Trophoblast cell (in vitro differentiated cells and primary cell): ENCODE measurements at regions not wholly inside any gene's neighbourhood (a gene's known extent, or its start where the extent isn't known, plus 50 kb on each side); places are given as distances from the start of the nearest gene placed in this dataset.

ENCODE experiments used
- DNase-seq, 2 donors: peaks; one replicate each; pipeline ENCODE4 v3.0.0-alpha.2; 2016
- H2AFZ ChIP-seq: 2 replicates; pipeline ENCODE4 v1.6.1; 2013; ENCODE audit warnings: low read length, moderate library complexity, mild to moderate bottlenecking; ENCODE audit not compliant: insufficient read depth, poor library complexity
- H2AK5ac ChIP-seq: 2 replicates; pipeline ENCODE4 v1.6.1; 2013; ENCODE audit warnings: mild to moderate bottlenecking, low read length
- H2BK120ac ChIP-seq: 2 replicates; pipeline ENCODE4 v1.6.1; 2013; ENCODE audit warnings: low read length, mild to moderate bottlenecking, moderate library complexity; ENCODE audit not compliant: insufficient read depth, poor library complexity
- H2BK12ac ChIP-seq: 2 replicates; pipeline ENCODE4 v1.6.1; 2013; ENCODE audit warnings: mild to moderate bottlenecking, low read length, moderate library complexity
- H2BK5ac ChIP-seq: 2 replicates; pipeline ENCODE4 v1.6.1; 2013; ENCODE audit warnings: low read length, low read depth, moderate library complexity, mild to moderate bottlenecking; ENCODE audit not compliant: poor library complexity
- H3K14ac ChIP-seq: 2 replicates; pipeline ENCODE4 v1.6.1; 2013; ENCODE audit warnings: mild to moderate bottlenecking, low read length
- H3K18ac ChIP-seq: 2 replicates; pipeline ENCODE4 v1.6.1; 2013; ENCODE audit warnings: mild to moderate bottlenecking, low read length
- H3K23ac ChIP-seq: 2 replicates; pipeline ENCODE4 v1.6.1; 2013; ENCODE audit warnings: low read length
- H3K27ac ChIP-seq: 2 replicates; pipeline ENCODE4 v1.5.1; 2013; ENCODE audit warnings: low read depth, mild to moderate bottlenecking, inconsistent platforms, low read length, moderate library complexity
- H3K27me3 ChIP-seq: 2 replicates; pipeline ENCODE4 v1.6.1; 2013; ENCODE audit warnings: inconsistent platforms, mild to moderate bottlenecking, low read length, moderate library complexity; ENCODE audit not compliant: insufficient read depth
- H3K36me3 ChIP-seq, 2 experiments: 1 replicate in 1 of 2; 2 replicates in 1 of 2; pipeline ENCODE4 v1.6.1; 2013; ENCODE audit warnings: low read length in 2 of 2, mild to moderate bottlenecking in 2 of 2, moderate library complexity in 1 of 2; ENCODE audit not compliant: insufficient read depth in 2 of 2, control insufficient read depth in 1 of 2
- H3K4ac ChIP-seq: 2 replicates; pipeline ENCODE4 v1.6.1; 2013; ENCODE audit warnings: low read depth, mild to moderate bottlenecking, low read length, moderate library complexity
- H3K4me1 ChIP-seq, 2 experiments: 1 replicate in 1 of 2; 2 replicates in 1 of 2; pipeline ENCODE4 v1.6.1; 2013; ENCODE audit warnings: low read length in 2 of 2, mild to moderate bottlenecking in 2 of 2, moderate library complexity in 1 of 2; ENCODE audit not compliant: insufficient read depth in 2 of 2, control insufficient read depth in 1 of 2
- H3K4me2 ChIP-seq: 2 replicates; pipeline ENCODE4 v1.6.1; 2013; ENCODE audit warnings: inconsistent platforms, mild to moderate bottlenecking, low read length, moderate library complexity
- H3K4me3 ChIP-seq: 2 replicates; pipeline ENCODE4 v1.5.1; 2013; ENCODE audit warnings: mild to moderate bottlenecking, low read depth, low read length, inconsistent platforms
- H3K79me1 ChIP-seq: one replicate; pipeline ENCODE4 v1.6.1; 2013; ENCODE audit warnings: low read length
- H3K79me2 ChIP-seq: 2 replicates; pipeline ENCODE4 v1.6.1; 2013; ENCODE audit warnings: low read length, mild to moderate bottlenecking; ENCODE audit not compliant: control insufficient read depth, insufficient read depth, poor library complexity
- H3K9ac ChIP-seq: 2 replicates; pipeline ENCODE4 v1.6.1; 2013; ENCODE audit warnings: mild to moderate bottlenecking, low read length
- H3K9me3 ChIP-seq: 2 replicates; pipeline ENCODE4 v1.6.1; 2013; ENCODE audit warnings: low read depth, mild to moderate bottlenecking, control low read depth, inconsistent platforms, low read length; ENCODE audit not compliant: insufficient read depth
- H4K12ac ChIP-seq: 2 replicates; pipeline ENCODE4 v1.6.1; 2013; ENCODE audit warnings: low read depth, mild to moderate bottlenecking, low read length, moderate library complexity
- H4K8ac ChIP-seq: 2 replicates; pipeline ENCODE4 v1.6.1; 2013; ENCODE audit warnings: low read depth, mild to moderate bottlenecking, low read length, moderate library complexity
- H4K91ac ChIP-seq: one replicate; pipeline ENCODE4 v1.6.1; 2013; ENCODE audit warnings: low read depth, mild to moderate bottlenecking, low read length, moderate library complexity
- WGBS: extraction: QIAGEN DNeasy Blood & Tissue Kit; methylation state at CpG from one replicate; pipeline ENCODE4 v1.1.7; 2013; ENCODE audit warnings: missing lambda C conversion rate; ENCODE audit not compliant: insufficient read length, insufficient coverage; ENCODE audit errors: extremely low coverage; 5-methylcytosine and 5-hydroxymethylcytosine counted together

- Histone ChIP-seq H3K4me3 (no peak overlapping the region), H3K14ac (no peak overlapping the region), H3K4me1 (no peaks in the 10 kb centered on the region), H3K79me2 (no peaks in the 10 kb centered on the region), H3K79me1 (no peaks in the 10 kb centered on the region), H3K27ac (no peak overlapping the region), H4K8ac (no peak overlapping the region), H3K23ac (no peak overlapping the region), H3K27me3 (no peaks in the 10 kb centered on the region), H2BK5ac (no peak overlapping the region), H3K4ac (no peak overlapping the region), H3K9me3 (no peaks in the 10 kb centered on the region), H2BK120ac (no peak overlapping the region), H3K36me3 (no peaks in the 10 kb centered on the region), H3K4me2 (no peak overlapping the region), H4K91ac (no peak overlapping the region), H2AFZ (no peak overlapping the region), H2AK5ac (no peak overlapping the region), H2BK12ac (no peak overlapping the region), H3K9ac (no peak overlapping the region), H4K12ac (no peak overlapping the region), H3K18ac (no peak overlapping the region)
- DNase-seq, result no peak
- WGBS, result no CpG with 5 or more reads among the region's 11 CpGs
These were observed 146.7 kb upstream of the RGS18 start for GRCh38 chr1:192011525-192011924.

GRCh38 chr1:192022827-192023226 is 135.4 kb upstream of the RGS18 start:
- H3K79me1 ChIP-seq, result no peaks in the 10 kb centered on the region
- H2BK12ac ChIP-seq, result no peak overlapping the region
- H3K4me2 ChIP-seq, result no peak overlapping the region
- H3K9ac ChIP-seq, result no peak overlapping the region
- no peak overlapping the region for H3K27ac ChIP-seq
- DNase-seq, result no peak
- no peak overlapping the region for H4K8ac ChIP-seq
- no peak overlapping the region for H3K23ac ChIP-seq
- H3K79me2 ChIP-seq, result no peaks in the 10 kb centered on the region
- no peaks in the 10 kb centered on the region for H3K9me3 ChIP-seq
- H2BK5ac ChIP-seq, result no peak overlapping the region
- H4K12ac ChIP-seq, result no peak overlapping the region
- H2BK120ac ChIP-seq, result no peak overlapping the region
- WGBS, result no CpG with 5 or more reads among the region's 3 CpGs
- H3K4ac ChIP-seq, result no peak overlapping the region
- H2AFZ ChIP-seq, result no peak overlapping the region
- no peak overlapping the region for H3K14ac ChIP-seq
- H3K4me3 ChIP-seq, result no peak overlapping the region
- no peak overlapping the region for H4K91ac ChIP-seq
- H3K4me1 ChIP-seq, result no peaks in the 10 kb centered on the region
- no peaks in the 10 kb centered on the region for H3K27me3 ChIP-seq
- H3K18ac ChIP-seq, result no peak overlapping the region
- no peak overlapping the region for H2AK5ac ChIP-seq
- no peaks in the 10 kb centered on the region for H3K36me3 ChIP-seq

GRCh38 chr1:192024881-192025280 is 133.4 kb upstream of the RGS18 start:
- Histone ChIP-seq H3K79me2 (no peaks in the 10 kb centered on the region), H3K4me2 (no peak overlapping the region), H3K4ac (no peak overlapping the region), H4K91ac (no peak overlapping the region), H2BK120ac (no peak overlapping the region), H2BK12ac (no peak overlapping the region), H3K9ac (no peak overlapping the region), H2AK5ac (no peak overlapping the region), H3K23ac (no peak overlapping the region), H3K4me3 (no peak overlapping the region), H3K9me3 (no peaks in the 10 kb centered on the region), H4K12ac (no peak overlapping the region), H3K27ac (no peak overlapping the region), H2BK5ac (no peak overlapping the region), H2AFZ (no peak overlapping the region), H3K4me1 (no peaks in the 10 kb centered on the region), H3K27me3 (no peaks in the 10 kb centered on the region), H3K14ac (no peak overlapping the region), H3K18ac (no peak overlapping the region), H3K36me3 (no peaks in the 10 kb centered on the region), H3K79me1 (no peaks in the 10 kb centered on the region), H4K8ac (no peak overlapping the region)
- no CpG with 5 or more reads among the region's 2 CpGs for WGBS
- DNase-seq, result no peak

GRCh38 chr1:192038567-192038966 is 119.7 kb upstream of the RGS18 start:
- Histone ChIP-seq H2AFZ (no peak overlapping the region), H3K14ac (no peak overlapping the region), H2BK12ac (no peak overlapping the region), H3K27me3 (no peaks in the 10 kb centered on the region), H2BK120ac (no peak overlapping the region), H3K9ac (no peak overlapping the region), H3K23ac (no peak overlapping the region), H3K9me3 (no peaks in the 10 kb centered on the region), H3K36me3 (no peaks in the 10 kb centered on the region), H3K79me1 (no peaks in the 10 kb centered on the region), H3K4me1 (no peaks in the 10 kb centered on the region), H3K27ac (no peak overlapping the region), H3K4ac (no peak overlapping the region), H3K18ac (no peak overlapping the region), H2AK5ac (no peak overlapping the region), H4K91ac (no peak overlapping the region), H3K4me2 (no peak overlapping the region), H4K8ac (no peak overlapping the region), H4K12ac (no peak overlapping the region), H3K4me3 (no peak overlapping the region), H2BK5ac (no peak overlapping the region), H3K79me2 (no peaks in the 10 kb centered on the region)
- DNase-seq, result no peak
- no CpG with 5 or more reads among the region's 1 CpG for WGBS
